Liver (tissue), 8 donors: ENCODE measurements at regions not wholly inside any gene's neighbourhood (a gene's known extent, or its start where the extent isn't known, plus 50 kb on each side); places are given as distances from the start of the nearest gene placed in this dataset.

Experiments
- DNase-seq: peaks from one replicate; pipeline ENCODE4 v3.0.0-alpha.2; 2017; ENCODE audit warnings: low spot score
- H3K27ac ChIP-seq, 2 donors: one replicate each; pipeline ENCODE4 v1.7.0; 2013; ENCODE audit warnings: inconsistent platforms in 2 of 2, low read length in 2 of 2, control low read depth in 1 of 2, low read depth in 1 of 2, mild to moderate bottlenecking in 1 of 2
- H3K27me3 ChIP-seq, 4 donors: one replicate each; pipeline versions ENCODE4 v1.6.1 to v1.7.0; 2013; ENCODE audit warnings: low read length in 3 of 4, inconsistent platforms in 1 of 4, mild to moderate bottlenecking in 1 of 4, moderate library complexity in 1 of 4; ENCODE audit not compliant: control insufficient read depth in 4 of 4, insufficient read depth in 4 of 4
- H3K36me3 ChIP-seq, 4 donors: one replicate each; pipeline versions ENCODE4 v1.6.1 to v1.7.0; 2013; ENCODE audit warnings: low read length in 3 of 4, mild to moderate bottlenecking in 3 of 4, low read depth in 1 of 4, moderate library complexity in 1 of 4; ENCODE audit not compliant: control insufficient read depth in 4 of 4, insufficient read depth in 3 of 4
- H3K4me1 ChIP-seq, 4 donors: one replicate each; pipeline versions ENCODE4 v1.6.1 to v1.7.0; 2013; ENCODE audit warnings: low read length in 3 of 4, mild to moderate bottlenecking in 3 of 4, moderate library complexity in 1 of 4; ENCODE audit not compliant: control insufficient read depth in 4 of 4, insufficient read depth in 4 of 4
- H3K4me3 ChIP-seq, 3 donors: one replicate each; pipeline versions ENCODE4 v1.6.1 to v1.7.0; 2013; ENCODE audit warnings: low read length in 3 of 3, control low read depth in 1 of 3, low read depth in 1 of 3, mild to moderate bottlenecking in 1 of 3
- H3K9ac ChIP-seq, 2 donors: one replicate each; pipeline ENCODE4 v1.7.0; 2013; ENCODE audit warnings: low read length in 2 of 2, mild to moderate bottlenecking in 2 of 2, moderate library complexity in 2 of 2, control low read depth in 1 of 2, low read depth in 1 of 2
- H3K9me3 ChIP-seq, 4 donors: one replicate each; pipeline versions ENCODE4 v1.6.1 to v1.7.0; 2013; ENCODE audit warnings: low read length in 3 of 4; ENCODE audit not compliant: control insufficient read depth in 4 of 4
- ATF3 ChIP-seq: IDR thresholded peaks from 2 replicates; pipeline ENCODE4 v1.6.1; 2016; ENCODE audit warnings: antibody characterized with exemption
- CTCF ChIP-seq: fragments of 150-350 bp; IDR thresholded peaks from 2 replicates; pipeline ENCODE4 v1.5.1; 2017; ENCODE audit warnings: improper control_type of control experiment, low read depth, low read length; ENCODE audit not compliant: missing input control
- EGR1 ChIP-seq, 2 donors: IDR thresholded peaks; 2 replicates each; pipeline ENCODE4 v1.6.1; 2016 to 2018; ENCODE audit warnings: antibody characterized with exemption in 2 of 2, low read depth in 2 of 2
- FOXA1 ChIP-seq: IDR thresholded peaks from 2 replicates; pipeline ENCODE4 v1.6.1; 2016; ENCODE audit warnings: antibody characterized with exemption
- FOXA2 ChIP-seq: IDR thresholded peaks from 2 replicates; pipeline ENCODE4 v1.6.1; 2016; ENCODE audit warnings: antibody characterized with exemption
- GABPA ChIP-seq, 2 donors: IDR thresholded peaks in 1 of 2; conservative IDR thresholded peaks in 1 of 2; 2 replicates each; pipeline ENCODE4 v1.6.1; 2016; ENCODE audit warnings: antibody characterized with exemption in 2 of 2, mild to moderate bottlenecking in 1 of 2, moderate library complexity in 1 of 2
- HNF4A ChIP-seq, 2 donors: conservative IDR thresholded peaks; 2 replicates each; pipeline ENCODE4 v1.6.1; 2016; ENCODE audit warnings: antibody characterized with exemption in 2 of 2, mild to moderate bottlenecking in 2 of 2
- HNF4G ChIP-seq: IDR thresholded peaks from 2 replicates; pipeline ENCODE4 v1.6.1; 2016; ENCODE audit warnings: antibody characterized with exemption
- JUND ChIP-seq, 2 donors: IDR thresholded peaks; 2 replicates each; pipeline ENCODE4 v1.6.1; 2016; ENCODE audit warnings: antibody characterized with exemption in 2 of 2
- MAX ChIP-seq: IDR thresholded peaks from 2 replicates; pipeline ENCODE4 v1.6.1; 2016; ENCODE audit warnings: antibody characterized with exemption
- NR2F2 ChIP-seq: IDR thresholded peaks from 2 replicates; pipeline ENCODE4 v1.6.1; 2016; ENCODE audit warnings: antibody characterized with exemption
- RAD21 ChIP-seq, 2 donors: IDR thresholded peaks; 2 replicates each; pipeline ENCODE4 v1.6.1; 2016; ENCODE audit warnings: antibody characterized with exemption in 2 of 2, mild to moderate bottlenecking in 2 of 2
- REST ChIP-seq: IDR thresholded peaks from 2 replicates; pipeline ENCODE4 v1.6.1; 2016; ENCODE audit warnings: antibody characterized with exemption, mild to moderate bottlenecking
- RXRA ChIP-seq, 2 donors: IDR thresholded peaks; 2 replicates each; pipeline ENCODE4 v1.6.1; 2017 to 2018; ENCODE audit warnings: antibody characterized with exemption in 2 of 2, mild to moderate bottlenecking in 1 of 2
- SP1 ChIP-seq: IDR thresholded peaks from 2 replicates; pipeline ENCODE4 v1.6.1; 2018; ENCODE audit warnings: antibody characterized with exemption, mild to moderate bottlenecking
- TAF1 ChIP-seq: conservative IDR thresholded peaks from 2 replicates; pipeline ENCODE4 v1.6.1; 2016; ENCODE audit warnings: antibody characterized with exemption, mild to moderate bottlenecking
- YY1 ChIP-seq: IDR thresholded peaks from 2 replicates; pipeline ENCODE4 v1.6.1; 2016; ENCODE audit warnings: antibody characterized with exemption, mild to moderate bottlenecking
- ZBTB33 ChIP-seq: IDR thresholded peaks from 2 replicates; pipeline ENCODE4 v1.6.1; 2016; ENCODE audit warnings: antibody characterized with exemption
- WGBS: extraction: QIAGEN DNeasy Blood & Tissue Kit; methylation state at CpG from one replicate; pipeline ENCODE4 v1.1.7; 2013; 5-methylcytosine and 5-hydroxymethylcytosine counted together
- donor health status: healthy.
- donor health status: healthy.
- donor health status: healthy.
- donor health status: healthy.
- donor health status: healthy.

- Histone ChIP-seq H3K27me3 (no peaks in the 10 kb centered on the region), H3K4me1 (no peaks in the 10 kb centered on the region), H3K9ac (no peak overlapping the region), H3K4me3 (no peak overlapping the region), H3K27ac (no peak overlapping the region), H3K9me3 (no peaks in the 10 kb centered on the region), H3K36me3 (no peaks in the 10 kb centered on the region)
- TF ChIP-seq SP1 (no peak), CTCF (no peak), NR2F2 (no peak), JUND (IDR thresholded peaks at IDR 0.05) (no peak), FOXA2 (no peak), ATF3 (no peak), TAF1 (no peak), HNF4G (no peak), FOXA1 (no peak), YY1 (no peak), RXRA (IDR thresholded peaks at IDR 0.05) (no peak), REST (no peak), EGR1 (IDR thresholded peaks at IDR 0.05; ENCODE audit: low read depth in 2 of 2) (no peak), GABPA (IDR thresholded peaks at IDR 0.05 in 1 of 2, conservative IDR thresholded peaks at IDR 0.05 in 1 of 2) (no peak), RAD21 (IDR thresholded peaks at IDR 0.05) (no peak), ZBTB33 (no peak), HNF4A (conservative IDR thresholded peaks at IDR 0.05) (no peak), MAX (no peak)
- WGBS = 83% methylated on average over 3 of the region's 3 CpGs
- no peak for DNase-seq
Measured at GRCh38 chr2:67251741-67252140, 145.4 kb upstream of the ETAA1 start.
